ENCODE measurements at regions not wholly inside any gene's neighbourhood (a gene's known extent, or its start where the extent isn't known, plus 50 kb on each side); places are given as distances from the start of the nearest gene placed in this dataset.

GRCh38 chr4:155488691-155489090 is 111.9 kb upstream of the MAP9 start:
- no peak for TF ChIP-seq SPI1 (IDR thresholded peaks at IDR 0.05; ENCODE audit: low read depth, low read length)
- no peak for TF ChIP-seq POLR2A (IDR thresholded peaks at IDR 0.05; ENCODE audit: low read depth, low read length)
